ENCODE measurements at regions not wholly inside any gene's neighbourhood (a gene's known extent, or its start where the extent isn't known, plus 50 kb on each side); places are given as distances from the start of the nearest gene placed in this dataset.

GRCh38 chr9:79952401-79952800 is 380.6 kb downstream of the TLE4 start:
- TF ChIP-seq POLR2A (IDR thresholded peaks at IDR 0.05; ENCODE audit: extremely low read depth, insufficient read length) (no peak), CTCF (IDR thresholded peaks at IDR 0.05; ENCODE audit: low read depth, low read length) (no peak)
